ENCODE measurements at regions not wholly inside any gene's neighbourhood (a gene's known extent, or its start where the extent isn't known, plus 50 kb on each side); places are given as distances from the start of the nearest gene placed in this dataset.
A peak's percentile ranks its signal among the peaks of the same experiment; 100 is the strongest.

DNA sequence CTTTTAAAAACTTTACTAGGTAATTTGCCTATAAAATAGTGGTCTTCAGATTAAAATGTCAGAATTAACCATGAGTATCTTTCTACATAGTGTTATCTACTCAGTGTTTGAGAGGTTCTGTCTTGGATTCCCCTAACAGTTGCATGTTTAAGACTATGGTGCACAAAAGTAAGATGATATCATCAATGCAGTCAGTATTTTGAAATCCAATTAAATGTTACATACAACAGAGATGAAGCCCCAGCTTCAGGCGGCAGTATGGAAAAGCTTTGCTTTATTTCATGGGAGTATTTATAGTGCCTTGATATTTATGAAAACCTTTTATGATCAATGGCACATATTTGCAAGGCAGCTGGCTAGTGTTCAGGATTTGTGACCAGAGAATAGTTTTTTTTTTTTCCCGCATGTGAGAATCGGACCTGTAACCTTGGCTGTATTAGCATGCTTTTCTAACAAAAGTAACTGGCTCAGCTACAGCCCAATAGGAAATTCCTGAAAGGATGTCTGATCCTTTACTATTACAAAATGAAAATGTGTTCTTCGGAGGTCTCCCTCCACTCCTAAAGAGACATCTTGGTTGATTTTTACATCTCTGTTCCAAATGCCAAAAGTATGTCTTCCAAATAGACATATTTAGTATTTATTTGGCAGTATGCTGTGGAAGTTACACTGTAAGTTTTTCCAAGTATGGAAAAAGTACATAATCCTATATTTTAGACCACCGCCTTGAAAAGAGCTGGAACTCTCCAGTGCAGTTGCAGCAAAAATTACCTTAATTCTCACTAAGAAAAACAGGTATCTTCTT is 319.3 kb upstream of the UBE2E3 start:
- no peak for DNase-seq (ENCODE audit: low read depth)

DNA sequence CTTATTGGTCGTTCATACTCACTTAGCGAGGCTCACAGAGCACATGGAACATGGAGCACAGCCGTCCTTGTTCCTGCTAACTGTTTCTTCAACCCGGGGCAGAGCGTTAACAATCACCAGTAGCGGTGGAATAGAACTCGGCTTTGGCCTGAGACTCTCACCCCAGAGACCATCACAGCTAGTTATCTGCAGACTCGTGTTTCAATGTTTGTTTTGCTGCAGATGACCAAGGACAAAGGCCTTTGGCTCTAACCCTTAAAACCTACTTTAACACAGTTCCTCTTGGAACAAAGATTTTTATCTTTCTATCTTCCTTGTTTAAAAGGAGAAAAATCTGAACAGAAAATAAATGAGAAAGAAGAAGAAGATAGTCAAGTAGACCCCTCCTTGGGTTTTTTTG is 320.2 kb upstream of the UBE2E3 start:
- DNase-seq (ENCODE audit: low read depth), result no peak

DNA sequence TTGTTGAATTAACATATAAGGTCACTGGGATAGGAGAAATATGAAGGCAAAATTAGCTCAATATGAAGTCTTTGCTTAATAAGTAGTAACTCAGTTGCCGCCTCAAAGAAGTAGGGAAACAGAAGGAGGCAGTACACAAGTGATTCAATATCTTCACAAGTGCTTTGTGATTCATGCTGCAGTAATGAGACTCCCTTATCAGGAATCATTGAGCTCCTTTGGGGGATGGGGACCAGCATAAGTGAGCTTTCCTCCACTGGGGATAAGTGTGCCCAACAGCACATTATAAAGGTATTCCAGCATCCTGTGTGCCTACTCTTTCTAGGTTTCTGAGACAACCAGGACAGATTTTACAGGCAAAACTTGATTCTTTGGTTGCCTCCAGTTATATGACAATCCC is 323.4 kb upstream of the UBE2E3 start:
- peak; percentile 89 for DNase-seq (ENCODE audit: low read depth)

DNA sequence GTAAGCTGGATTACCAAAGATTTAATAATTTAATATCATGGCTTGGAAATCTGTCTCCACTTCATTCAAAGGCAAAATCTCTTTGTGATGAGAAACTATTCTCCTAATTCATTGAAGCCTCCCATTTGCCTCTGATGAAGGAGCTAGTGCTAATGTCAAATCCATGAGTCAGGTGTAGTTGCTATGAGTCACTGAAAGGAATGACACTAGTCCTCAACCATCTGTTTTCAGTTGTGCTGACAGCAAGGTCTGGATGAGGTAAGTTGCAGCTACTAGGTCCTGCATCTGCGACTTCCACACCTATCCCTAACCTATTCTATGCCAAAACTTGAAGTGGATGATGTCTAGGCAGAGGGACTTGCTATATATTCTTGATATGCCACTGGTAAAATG is 324.0 kb upstream of the UBE2E3 start:
- peak; percentile 58 for DNase-seq (ENCODE audit: low read depth)

DNA sequence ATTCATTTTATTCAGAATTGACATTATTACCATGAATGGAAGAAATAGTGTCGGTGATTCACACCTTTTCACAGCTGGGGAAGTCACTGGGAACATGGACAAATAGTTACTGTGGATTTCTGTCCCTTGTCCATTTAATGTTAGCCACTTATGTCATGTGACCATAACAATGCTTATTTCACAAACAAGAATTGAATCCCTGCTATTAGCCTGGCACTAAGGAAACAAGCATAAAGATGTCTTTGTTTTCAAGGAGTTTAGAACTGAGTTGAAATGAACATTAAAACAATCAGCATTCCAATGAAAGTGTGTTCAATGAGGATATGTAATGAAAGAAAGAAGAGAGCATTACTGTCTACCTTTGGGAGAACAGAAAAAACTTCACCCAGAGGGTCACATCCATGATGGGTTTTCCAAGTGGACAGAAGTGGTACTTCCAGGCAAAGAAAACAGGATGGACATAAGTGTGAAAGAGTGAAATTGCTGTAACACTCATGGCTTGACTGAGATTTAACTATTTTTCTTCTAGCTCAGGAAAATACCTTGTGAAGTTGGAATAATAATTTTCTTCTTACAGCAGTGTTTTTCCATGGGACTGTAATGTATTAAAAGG is 324.5 kb upstream of the UBE2E3 start:
- no peak for DNase-seq (ENCODE audit: low read depth)

DNA sequence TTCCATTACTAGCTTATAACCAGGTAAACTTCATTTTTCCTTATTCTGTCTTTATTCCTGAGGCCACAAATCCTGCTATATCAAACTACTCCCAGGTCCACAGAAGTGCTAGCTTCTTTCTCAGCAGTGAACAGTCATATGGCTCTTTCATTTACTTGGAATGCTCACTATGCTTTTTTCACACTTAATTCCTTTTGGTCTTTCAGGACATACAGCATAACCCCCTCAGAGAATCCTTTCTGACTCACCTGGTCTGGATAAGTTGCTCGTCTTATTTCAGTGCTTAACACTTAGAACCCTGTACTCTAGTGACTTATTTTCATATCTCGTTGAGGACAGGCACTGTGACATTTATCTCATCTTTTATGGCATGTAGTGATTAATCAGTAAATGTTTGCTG is 325.0 kb upstream of the UBE2E3 start:
- DNase-seq (ENCODE audit: low read depth), result peak; percentile 8

DNA sequence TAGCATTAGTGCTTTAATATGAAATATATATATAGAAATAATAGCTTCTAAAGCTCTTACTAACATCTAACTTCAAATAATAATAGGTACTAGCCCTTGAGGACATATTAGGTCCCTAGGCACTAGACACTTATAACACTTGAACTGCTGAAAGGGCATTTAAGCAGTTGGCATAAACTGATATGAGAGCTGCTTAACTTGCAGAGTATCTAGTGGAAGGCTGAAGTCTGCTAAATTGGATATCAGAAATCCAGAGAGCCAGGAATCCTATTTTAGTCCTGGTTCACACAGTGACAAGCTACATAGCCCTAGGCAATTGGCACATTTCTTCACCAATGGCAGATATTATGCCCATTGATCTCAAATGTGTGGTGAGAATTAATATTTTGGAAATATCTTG is 326.9 kb upstream of the UBE2E3 start:
- DNase-seq (ENCODE audit: low read depth), result no peak

DNA sequence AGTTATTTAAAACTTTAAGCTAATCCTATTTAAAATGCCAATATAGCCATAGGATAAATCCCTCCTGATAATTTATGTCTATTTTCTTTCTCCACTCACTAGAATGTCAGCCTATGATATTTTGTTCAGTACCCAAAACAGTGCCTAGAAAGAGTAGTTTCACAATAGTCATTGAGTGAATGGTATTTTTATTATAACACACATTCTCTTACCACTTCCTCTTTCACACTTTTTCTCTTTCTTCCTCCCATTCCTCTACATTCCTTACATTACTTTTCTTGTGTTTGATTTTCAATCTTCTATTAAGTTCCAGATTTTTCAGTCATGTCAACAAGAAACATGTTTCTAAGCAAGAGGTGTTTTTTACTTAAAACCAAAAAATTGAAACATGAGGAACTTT is 327.6 kb upstream of the UBE2E3 start:
- DNase-seq (ENCODE audit: low read depth), result no peak

DNA sequence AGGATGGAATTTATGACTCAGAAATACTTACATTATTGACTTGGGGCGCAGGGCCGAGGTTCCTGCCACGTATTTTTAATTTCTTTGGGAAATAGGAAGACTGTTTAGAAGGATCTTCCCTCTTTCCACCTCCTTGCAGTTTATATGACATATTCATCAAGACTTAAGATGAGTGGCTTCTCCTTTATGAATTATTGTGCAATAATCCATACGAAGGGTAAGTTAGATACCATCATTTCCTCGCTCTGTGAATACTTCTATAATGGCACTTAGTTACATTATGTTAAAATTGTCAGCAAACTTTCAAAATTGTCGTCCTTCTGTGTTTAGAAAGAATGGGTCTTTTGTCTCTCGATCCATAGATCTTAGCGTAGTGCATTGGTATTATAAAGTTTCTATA is 328.8 kb upstream of the UBE2E3 start:
- DNase-seq (ENCODE audit: low read depth), result no peak

DNA sequence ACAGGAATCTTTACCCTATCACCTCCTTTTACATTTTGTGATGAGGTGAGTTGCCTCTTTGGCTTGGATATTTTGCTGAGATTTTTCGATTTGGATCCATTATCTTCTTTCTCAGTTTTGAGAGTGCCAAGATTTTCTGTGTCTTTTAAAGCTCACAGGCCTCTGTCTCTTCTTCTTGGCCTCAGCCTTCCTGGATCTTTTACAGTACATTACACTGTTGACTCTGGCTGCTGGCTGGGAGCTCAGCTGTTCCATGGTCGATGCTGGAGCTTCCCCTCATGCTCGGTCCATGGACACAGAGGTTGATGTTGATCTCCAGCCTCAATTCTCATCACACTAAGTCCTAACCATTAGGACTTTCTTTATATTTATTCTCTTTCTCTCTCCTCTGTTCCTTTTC is 332.8 kb upstream of the UBE2E3 start:
- DNase-seq (ENCODE audit: low read depth), result no peak

DNA sequence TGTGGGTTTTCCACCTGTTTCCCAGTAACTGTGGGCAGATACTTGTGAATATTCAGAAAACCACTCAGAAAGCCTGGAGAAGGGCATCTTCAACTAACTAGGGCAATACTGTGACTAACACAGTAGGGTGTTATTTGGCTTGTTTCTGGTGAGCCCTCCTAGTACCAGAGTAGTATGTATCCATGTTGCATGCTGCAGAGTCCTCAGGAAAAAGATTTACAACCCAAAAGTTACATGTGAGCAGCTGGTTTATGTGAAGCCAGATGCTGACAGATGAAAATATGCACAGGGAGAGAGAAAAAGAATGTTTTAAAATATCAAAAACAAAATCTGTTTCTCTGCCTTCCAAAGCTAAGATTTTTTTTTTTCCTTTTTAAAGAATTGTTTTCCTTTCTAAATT is 333.2 kb upstream of the UBE2E3 start:
- DNase-seq (ENCODE audit: low read depth), result no peak

DNA sequence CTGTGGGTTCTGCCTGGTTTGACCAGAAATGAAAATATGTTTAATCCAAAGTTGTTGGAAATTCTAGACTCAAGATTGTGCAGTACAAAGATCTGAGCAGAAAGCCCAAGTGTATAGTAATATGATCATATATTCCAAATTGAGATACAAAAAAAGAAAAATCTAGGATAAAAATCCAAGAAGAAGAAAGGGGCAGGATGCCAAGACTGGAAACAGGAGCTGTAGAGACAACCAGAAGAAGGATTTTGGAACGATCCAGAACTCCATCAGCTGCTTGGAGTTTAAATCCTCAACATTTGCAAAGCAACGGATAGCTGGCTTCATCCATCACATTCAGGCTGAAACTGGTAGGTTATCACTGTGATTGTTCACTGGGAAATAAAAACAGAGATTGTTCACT is 333.6 kb upstream of the UBE2E3 start:
- no peak for DNase-seq (ENCODE audit: low read depth)

DNA sequence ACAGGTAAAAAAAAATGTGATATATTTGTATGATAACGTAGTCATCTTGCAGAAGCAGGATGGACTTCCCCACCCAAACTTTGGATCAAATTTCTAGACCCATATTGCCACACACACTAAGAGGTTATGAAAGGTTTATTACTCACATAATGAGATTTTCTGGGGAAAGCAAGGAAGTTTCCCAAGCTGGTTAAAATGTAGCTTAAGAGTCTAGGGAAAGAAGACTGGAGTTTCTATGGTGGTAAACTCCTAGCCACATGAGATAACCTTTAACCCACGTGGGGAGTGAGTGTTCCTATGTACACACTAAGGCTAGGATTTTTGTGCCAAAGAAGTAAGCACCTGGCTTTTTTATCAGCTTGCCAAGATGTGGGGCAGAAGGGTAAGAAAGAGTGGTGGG is 335.7 kb upstream of the UBE2E3 start:
- DNase-seq (ENCODE audit: low read depth), result peak; percentile 97

DNA sequence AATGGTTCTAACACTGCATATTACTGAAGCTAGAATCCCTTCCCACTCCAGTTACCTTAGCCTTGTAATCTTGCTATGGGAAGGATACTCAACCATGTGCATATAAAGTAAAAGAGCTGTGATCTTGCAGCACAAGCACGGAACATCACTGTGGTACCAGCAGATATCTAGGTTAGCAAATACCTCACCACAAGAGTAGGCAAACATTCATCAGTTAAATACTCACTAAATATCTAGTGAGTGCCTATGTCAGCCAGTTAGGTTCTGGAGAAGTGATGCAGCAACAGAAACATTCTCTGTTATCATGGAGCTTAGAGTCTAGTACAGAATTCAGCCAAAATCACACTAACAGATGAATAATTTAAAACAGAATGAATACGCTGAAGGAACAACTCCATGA is 349.6 kb upstream of the UBE2E3 start:
- DNase-seq (ENCODE audit: low read depth), result peak; percentile 90

DNA sequence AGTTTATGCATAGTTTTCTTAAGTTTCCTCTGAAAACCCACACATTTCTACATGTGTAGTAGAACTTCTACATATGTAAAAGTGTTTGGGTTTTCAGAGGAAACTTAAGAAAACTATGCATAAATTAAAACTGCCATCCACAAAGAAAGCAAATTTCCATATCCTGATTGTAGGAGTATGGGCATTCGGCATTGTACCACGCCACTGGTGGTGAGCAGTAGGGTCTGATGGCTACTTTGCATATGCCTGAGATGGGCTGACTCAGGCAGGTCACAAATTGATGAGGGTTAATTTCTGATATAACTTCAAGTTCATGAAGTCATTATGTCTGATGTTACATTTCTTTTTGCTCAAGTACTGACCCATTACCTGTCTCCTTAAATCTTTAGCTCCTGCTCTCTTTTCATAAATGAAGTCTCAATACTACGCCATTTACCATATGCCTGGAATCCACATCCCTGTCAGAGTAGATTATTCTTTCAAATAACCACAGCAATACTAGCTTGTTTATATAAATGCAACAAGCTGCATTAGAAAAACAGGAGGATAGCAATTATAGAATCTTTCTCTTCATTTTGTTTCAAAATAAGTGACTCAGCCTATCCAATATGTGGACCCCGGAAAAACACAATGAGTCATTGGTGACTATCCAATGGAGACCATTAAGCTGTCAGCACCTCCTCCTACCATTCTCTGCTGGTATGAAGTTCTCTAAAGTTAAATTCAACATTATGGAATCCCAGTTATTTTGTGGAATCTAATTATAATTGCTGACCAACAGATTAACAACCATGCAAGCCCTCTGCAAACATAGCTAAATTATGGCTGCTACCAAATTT is 355.2 kb upstream of the UBE2E3 start:
- DNase-seq (ENCODE audit: low read depth), result peak; percentile 87

DNA sequence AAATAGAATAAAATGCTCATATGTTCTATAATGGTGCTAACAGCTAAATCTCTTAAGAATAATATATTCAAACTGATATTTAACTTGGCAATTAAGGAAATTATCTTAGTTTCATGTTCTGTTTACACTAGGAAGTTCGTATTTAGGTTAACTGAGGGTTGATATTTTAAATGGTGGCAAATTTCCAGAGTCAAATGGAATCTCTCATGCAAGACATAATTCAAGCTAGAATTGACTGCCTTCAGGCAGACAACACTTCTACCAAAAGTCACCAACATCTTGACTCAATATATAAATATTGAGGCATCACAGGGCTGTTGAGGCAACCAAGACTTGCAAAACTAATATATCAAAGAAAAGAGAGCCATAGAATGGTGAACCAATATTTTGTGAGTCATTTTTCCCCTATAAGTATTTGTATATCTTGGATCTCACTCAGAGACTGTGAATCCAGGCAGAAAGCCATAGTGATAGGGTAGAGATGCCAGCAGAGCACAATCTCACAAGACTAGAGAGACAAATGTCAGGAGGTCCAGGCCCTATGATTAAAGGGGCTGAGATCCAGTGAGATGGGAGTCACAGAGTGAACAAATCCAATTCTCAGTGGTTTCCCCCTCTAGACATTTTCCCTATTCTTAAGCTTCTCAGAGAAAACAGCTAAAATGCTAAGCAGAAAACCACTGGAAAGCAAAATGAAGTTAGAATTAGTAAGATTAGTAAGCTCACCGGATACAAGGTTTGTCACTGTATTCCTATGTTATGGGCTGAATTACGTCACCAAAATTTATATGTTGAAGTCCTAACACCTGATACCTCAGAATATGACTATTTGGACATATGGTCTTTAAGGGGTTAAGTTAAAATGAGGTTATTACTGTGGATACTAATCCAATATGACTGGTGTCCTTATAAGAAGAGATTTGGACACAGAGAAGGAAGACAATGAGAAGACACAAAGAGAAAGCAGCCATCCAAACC is 358.2 kb upstream of the UBE2E3 start:
- no peak for DNase-seq (ENCODE audit: low read depth)

DNA sequence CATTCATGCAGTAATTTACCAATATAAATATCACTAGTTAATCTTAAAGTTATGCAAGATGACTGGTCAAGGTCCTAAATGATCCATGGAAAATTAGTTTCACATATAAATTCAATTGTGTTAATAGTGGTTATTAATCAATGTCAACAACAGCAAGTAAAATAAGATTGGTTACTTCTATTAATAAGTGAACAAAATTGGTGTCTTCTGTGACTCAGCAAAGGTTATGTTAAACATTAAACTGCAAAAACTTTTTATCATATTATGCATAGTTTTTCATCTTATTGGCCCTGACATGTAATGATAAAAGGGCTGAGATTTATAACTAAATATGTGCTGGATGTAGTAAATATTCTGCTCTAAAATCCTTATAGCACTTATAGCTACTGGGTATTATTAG is 359.0 kb upstream of the UBE2E3 start:
- DNase-seq (ENCODE audit: low read depth), result no peak

DNA sequence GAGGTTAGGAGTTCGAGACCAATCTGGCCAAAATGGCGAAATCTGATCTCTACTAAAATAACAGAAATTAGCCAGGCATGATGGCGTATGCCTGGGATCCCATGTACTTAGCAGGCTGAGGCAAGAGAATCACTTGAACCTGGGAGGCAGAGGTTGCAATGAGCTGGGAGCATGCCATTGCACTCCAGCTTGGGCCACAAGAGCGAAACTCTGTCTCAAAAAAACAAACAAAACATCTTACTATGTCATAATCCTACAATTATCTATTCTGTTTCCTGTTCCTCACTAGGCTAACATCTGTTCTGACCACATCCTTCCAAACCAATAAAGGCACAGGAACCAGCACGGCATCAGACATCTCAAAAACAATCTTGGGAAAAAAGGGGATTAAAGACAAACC is 361.8 kb upstream of the UBE2E3 start:
- DNase-seq (ENCODE audit: low read depth), result peak; percentile 32

DNA sequence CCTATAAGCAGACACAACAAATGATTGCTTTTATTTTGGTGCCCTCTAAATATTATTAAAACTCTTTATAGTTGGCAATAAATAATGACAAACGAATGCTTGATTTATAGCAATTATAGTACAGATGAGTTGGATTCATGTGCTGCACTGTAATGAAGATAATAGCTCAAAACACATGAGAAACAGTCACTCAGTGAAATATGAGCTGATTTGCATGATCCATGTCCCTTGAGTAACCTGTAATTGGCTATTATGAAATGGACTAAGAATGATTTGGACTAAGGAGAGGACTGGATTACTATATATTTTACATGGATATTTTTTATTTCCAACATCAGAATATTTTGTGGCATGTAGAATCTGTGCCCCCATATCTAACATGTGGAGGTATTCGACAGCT is 365.6 kb upstream of the UBE2E3 start:
- no peak for DNase-seq (ENCODE audit: low read depth)

DNA sequence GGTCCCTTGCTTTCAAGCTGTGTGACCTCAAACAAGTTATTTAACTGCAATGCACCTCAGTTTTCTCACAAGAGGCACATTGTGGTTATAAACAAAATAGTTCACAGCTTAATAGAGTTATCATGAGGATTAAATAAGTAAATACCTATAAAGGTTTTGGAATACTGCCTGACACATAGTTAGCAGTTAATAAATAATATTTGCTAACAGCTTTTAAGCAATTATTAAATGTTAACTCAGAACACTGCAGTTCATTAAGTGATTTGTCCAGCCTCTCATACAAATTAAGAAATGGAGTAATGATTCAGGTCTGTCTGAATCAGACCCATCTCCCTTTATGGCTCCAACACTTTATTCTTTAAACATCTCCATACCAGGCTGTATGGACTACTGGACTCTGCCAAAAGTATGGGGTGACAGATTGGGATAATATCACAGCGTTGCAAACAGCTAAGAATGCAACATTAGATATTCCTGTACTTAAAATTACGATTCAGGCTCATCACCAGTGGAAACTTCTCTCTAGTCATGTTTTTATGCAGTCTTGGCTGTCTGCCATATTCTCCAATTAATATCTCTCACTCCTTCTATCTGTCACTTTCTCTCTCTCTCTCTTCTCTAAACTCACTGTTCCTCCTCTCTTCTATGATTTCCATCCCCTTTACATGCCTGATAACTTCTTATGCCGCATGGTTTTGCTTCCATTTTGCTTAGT is 370.6 kb upstream of the UBE2E3 start:
- DNase-seq (ENCODE audit: low read depth), result no peak

DNA sequence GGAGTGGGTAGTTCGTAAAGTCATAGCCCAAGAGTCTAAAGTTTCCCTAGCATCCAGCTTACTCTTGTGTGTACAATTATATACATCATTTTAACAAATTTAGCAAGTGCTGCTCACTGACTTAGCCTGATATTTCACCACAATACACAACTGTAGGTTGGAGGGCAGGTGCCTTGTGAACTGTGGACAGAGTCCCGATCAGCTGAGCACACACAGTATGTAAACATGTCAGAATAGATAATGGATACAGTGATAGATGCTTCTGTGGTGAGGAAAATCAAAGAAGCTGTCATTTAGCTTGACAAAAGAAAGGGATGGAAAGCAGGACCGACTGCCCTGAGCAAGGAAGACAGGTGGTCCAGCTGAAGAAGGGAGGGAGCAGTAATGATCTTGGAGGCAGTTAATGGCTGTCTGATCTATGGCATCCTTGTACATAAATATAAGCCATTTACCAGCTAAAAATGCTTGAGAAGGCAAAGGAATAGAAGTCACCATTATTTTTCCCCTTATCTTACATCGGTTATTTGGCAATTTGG is 372.8 kb upstream of the UBE2E3 start:
- DNase-seq (ENCODE audit: low read depth), result no peak
